ENCODE measurements at regions not wholly inside any gene's neighbourhood (a gene's known extent, or its start where the extent isn't known, plus 50 kb on each side); places are given as distances from the start of the nearest gene placed in this dataset.

DNA sequence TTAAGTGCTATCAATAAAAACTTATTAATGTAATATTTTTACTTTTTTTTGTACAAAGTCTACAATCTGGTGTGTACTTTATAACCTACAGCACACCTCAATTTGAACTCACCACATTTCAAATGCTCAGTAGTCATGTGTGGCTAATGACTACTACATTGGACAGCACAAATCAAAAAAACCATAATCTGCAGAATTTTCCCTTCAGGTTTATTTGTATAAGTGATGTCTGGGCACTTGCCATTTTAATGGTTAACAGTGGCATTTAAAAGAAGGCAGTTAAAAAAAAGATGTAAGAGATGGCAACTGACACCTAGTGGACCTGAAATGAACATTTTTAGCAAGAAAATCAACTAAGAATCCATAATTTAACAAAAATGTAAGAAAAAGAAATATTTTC lies 124.6 kb upstream of the NRBF2 start:
- intact Hi-C loops (cut with DNase I; ENCODE audit: low total_unique reads): no loop called here
- Histone ChIP-seq H3K4me1 (no peaks in the 10 kb centered on the region), H3K27ac (no peak overlapping the region), H3K27me3 (no peaks in the 10 kb centered on the region), H3K9me3 (no peaks in the 10 kb centered on the region), H3K4me3 (no peak overlapping the region), H3K36me3 (no peaks in the 10 kb centered on the region)
- no peak for DNase-seq
- TF ChIP-seq POLR2A (IDR thresholded peaks at IDR 0.05): no peak
- TF ChIP-seq, protein P1, sequence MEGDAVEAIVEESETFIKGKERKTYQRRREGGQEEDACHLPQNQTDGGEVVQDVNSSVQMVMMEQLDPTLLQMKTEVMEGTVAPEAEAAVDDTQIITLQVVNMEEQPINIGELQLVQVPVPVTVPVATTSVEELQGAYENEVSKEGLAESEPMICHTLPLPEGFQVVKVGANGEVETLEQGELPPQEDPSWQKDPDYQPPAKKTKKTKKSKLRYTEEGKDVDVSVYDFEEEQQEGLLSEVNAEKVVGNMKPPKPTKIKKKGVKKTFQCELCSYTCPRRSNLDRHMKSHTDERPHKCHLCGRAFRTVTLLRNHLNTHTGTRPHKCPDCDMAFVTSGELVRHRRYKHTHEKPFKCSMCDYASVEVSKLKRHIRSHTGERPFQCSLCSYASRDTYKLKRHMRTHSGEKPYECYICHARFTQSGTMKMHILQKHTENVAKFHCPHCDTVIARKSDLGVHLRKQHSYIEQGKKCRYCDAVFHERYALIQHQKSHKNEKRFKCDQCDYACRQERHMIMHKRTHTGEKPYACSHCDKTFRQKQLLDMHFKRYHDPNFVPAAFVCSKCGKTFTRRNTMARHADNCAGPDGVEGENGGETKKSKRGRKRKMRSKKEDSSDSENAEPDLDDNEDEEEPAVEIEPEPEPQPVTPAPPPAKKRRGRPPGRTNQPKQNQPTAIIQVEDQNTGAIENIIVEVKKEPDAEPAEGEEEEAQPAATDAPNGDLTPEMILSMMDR (IDR thresholded peaks at IDR 0.05): no peak

- Histone ChIP-seq H3K4me3 (no peak overlapping the region), H3K4me1 (no peaks in the 10 kb centered on the region), H3K27ac (no peak overlapping the region), H3K27me3 (no peaks in the 10 kb centered on the region), H3K9me3 (no peaks in the 10 kb centered on the region), H3K36me3 (no peaks in the 10 kb centered on the region)
- intact Hi-C loops (cut with DNase I; ENCODE audit: low total_unique reads): no loop called here
- no peak for DNase-seq
- no peak for TF ChIP-seq POLR2A (IDR thresholded peaks at IDR 0.05)
- TF ChIP-seq, protein P1 (IDR thresholded peaks at IDR 0.05): no peak
Observed at GRCh38 chr10:63007112-63007511, 126.0 kb upstream of the NRBF2 start.

GRCh38 chr10:63005246-63005645 lies 127.9 kb upstream of the NRBF2 start:
- TF ChIP-seq, protein P1 (IDR thresholded peaks at IDR 0.05): no peak
- TF ChIP-seq POLR2A (IDR thresholded peaks at IDR 0.05): no peak
- Histone ChIP-seq H3K27ac (no peak overlapping the region), H3K4me3 (no peak overlapping the region), H3K36me3 (no peaks in the 10 kb centered on the region), H3K27me3 (no peaks in the 10 kb centered on the region), H3K9me3 (no peaks in the 10 kb centered on the region), H3K4me1 (no peaks in the 10 kb centered on the region)
- intact Hi-C loops (cut with DNase I; ENCODE audit: low total_unique reads): no loop called here
- no peak for DNase-seq

DNA sequence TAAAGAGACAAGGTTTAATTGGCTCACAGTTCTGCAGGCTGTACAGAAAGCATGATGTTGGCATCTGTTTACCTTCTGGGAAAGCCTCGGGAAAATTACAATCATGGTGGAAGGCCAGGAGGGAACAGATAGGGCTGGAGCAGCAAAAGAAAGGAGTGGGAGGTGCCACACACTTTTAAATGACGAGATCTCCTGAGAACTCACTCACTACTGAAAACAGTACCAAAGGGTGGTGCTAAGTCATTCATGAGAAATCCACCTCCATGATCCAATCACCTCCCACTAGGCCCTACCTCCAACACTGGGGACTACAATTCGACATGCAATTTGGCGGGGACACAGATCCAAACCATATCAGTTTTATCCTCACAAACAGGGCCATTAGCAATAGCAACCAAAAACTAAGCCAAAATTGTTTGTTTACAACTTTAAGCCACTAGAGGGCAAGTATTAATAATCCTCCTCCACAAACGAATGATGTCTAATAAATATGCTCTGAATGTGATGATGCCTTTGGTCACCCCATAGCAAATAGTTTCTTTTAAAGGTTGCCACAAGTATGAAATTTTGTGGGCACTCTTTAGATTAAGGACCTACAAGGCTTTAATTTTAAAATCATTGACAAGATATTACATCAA lies 129.2 kb upstream of the NRBF2 start:
- DNase-seq: no peak
- Histone ChIP-seq H3K36me3 (no peaks in the 10 kb centered on the region), H3K4me1 (no peaks in the 10 kb centered on the region), H3K9me3 (no peaks in the 10 kb centered on the region), H3K27ac (no peak overlapping the region), H3K27me3 (no peaks in the 10 kb centered on the region), H3K4me3 (no peak overlapping the region)
- intact Hi-C loops (cut with DNase I; ENCODE audit: low total_unique reads): no loop called here
- TF ChIP-seq, protein P1 (IDR thresholded peaks at IDR 0.05): no peak
- no peak for TF ChIP-seq POLR2A (IDR thresholded peaks at IDR 0.05)

DNA sequence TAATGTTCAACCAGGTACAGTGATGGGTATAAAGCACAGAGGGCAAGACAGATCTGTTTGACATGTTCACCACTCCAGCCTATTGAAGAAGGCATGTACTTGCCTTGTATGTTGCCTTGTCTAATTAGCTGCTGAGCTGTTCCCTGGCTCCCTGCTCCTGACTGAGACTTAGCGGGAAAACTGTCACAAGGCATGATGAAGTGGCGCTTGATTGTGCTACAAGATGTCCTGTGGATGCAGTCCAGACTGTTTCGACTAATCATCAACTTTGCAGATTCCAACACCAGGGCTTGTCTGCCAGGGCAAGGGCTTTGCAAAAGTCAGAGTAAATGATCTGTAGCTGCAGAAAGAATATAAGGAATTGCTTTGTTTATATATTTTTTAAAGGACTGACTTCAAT lies 136.2 kb upstream of the NRBF2 start:
- Histone ChIP-seq H3K36me3 (no peaks in the 10 kb centered on the region), H3K4me3 (no peak overlapping the region), H3K9me3 (no peaks in the 10 kb centered on the region), H3K27me3 (no peaks in the 10 kb centered on the region), H3K4me1 (no peaks in the 10 kb centered on the region), H3K27ac (no peak overlapping the region)
- TF ChIP-seq, protein P1 (IDR thresholded peaks at IDR 0.05): no peak
- TF ChIP-seq POLR2A (IDR thresholded peaks at IDR 0.05): no peak
- no peak for DNase-seq
- intact Hi-C loops (cut with DNase I; ENCODE audit: low total_unique reads): no loop called here
